Endodermal cell (in vitro differentiated cells): ENCODE measurements at regions not wholly inside any gene's neighbourhood (a gene's known extent, or its start where the extent isn't known, plus 50 kb on each side); places are given as distances from the start of the nearest gene placed in this dataset.

Experiments
- DNase-seq: peaks from one replicate; pipeline ENCODE4 v3.0.0-alpha.2; 2017
- H3K27ac ChIP-seq: 2 replicates; pipeline ENCODE4 v1.5.1; 2013; ENCODE audit warnings: mild to moderate bottlenecking, low read depth, low read length, moderate library complexity
- H3K27me3 ChIP-seq: 2 replicates; pipeline ENCODE4 v1.6.1; 2013; ENCODE audit warnings: mild to moderate bottlenecking, low read length, moderate library complexity; ENCODE audit not compliant: insufficient read depth, control insufficient read depth, poor library complexity, severe bottlenecking
- H3K36me3 ChIP-seq: 2 replicates; pipeline ENCODE4 v1.7.0; 2013; ENCODE audit warnings: mild to moderate bottlenecking, low read length, moderate library complexity; ENCODE audit not compliant: control insufficient read depth, insufficient read depth
- H3K4me1 ChIP-seq: one replicate; pipeline ENCODE4 v1.7.0; 2013; ENCODE audit warnings: low read length; ENCODE audit not compliant: control insufficient read depth, insufficient read depth
- H3K4me3 ChIP-seq: 2 replicates; pipeline ENCODE4 v1.5.1; 2013; ENCODE audit warnings: mild to moderate bottlenecking, low read length, moderate library complexity
- H3K9ac ChIP-seq: 2 replicates; pipeline ENCODE4 v1.6.1; 2013; ENCODE audit warnings: mild to moderate bottlenecking, low read length, moderate library complexity; ENCODE audit not compliant: poor library complexity, severe bottlenecking; ENCODE audit errors: extremely low read depth
- H3K9me3 ChIP-seq: 2 replicates; pipeline ENCODE4 v1.6.1; 2013; ENCODE audit warnings: mild to moderate bottlenecking, low read length, moderate library complexity; ENCODE audit not compliant: control insufficient read depth
- H3K27ac Mint-ChIP-seq: 2 replicates; pipeline ENCODE4 v1.8.0; 2020; ENCODE audit warnings: mixed read lengths
- H3K27me3 Mint-ChIP-seq: 2 replicates; pipeline ENCODE4 v1.8.0; 2021; ENCODE audit warnings: mild to moderate bottlenecking, mixed read lengths; ENCODE audit not compliant: insufficient read depth
- H3K36me3 Mint-ChIP-seq: 2 replicates; pipeline ENCODE4 v1.8.0; 2020; ENCODE audit warnings: low read depth, mixed read lengths
- H3K4me1 Mint-ChIP-seq: 2 replicates; pipeline ENCODE4 v1.8.0; 2020; ENCODE audit warnings: mixed read lengths
- H3K4me3 Mint-ChIP-seq: 2 replicates; pipeline ENCODE4 v1.8.0; 2020; ENCODE audit warnings: mild to moderate bottlenecking, moderate library complexity, mixed read lengths
- H3K9me3 Mint-ChIP-seq: 2 replicates; pipeline ENCODE4 v1.8.0; 2020; ENCODE audit warnings: mild to moderate bottlenecking, mixed read lengths
- WGBS, 2 experiments: methylation state at CpG; one replicate each; pipeline versions ENCODE4 v1.1.5 to v1.1.7; 2013; ENCODE audit warnings: missing lambda C conversion rate in 2 of 2, mixed read lengths in 1 of 2; ENCODE audit not compliant: insufficient coverage in 1 of 2, insufficient read length in 1 of 2; 5-methylcytosine and 5-hydroxymethylcytosine counted together
- TF ChIP-seq, protein P1 (sequence below): fragments of 200-600 bp; sonication (generic); conservative IDR thresholded peaks from 2 replicates; pipeline ENCODE4 v1.5.0; 2021; ENCODE audit warnings: antibody characterized with exemption, mild to moderate bottlenecking

DNA sequence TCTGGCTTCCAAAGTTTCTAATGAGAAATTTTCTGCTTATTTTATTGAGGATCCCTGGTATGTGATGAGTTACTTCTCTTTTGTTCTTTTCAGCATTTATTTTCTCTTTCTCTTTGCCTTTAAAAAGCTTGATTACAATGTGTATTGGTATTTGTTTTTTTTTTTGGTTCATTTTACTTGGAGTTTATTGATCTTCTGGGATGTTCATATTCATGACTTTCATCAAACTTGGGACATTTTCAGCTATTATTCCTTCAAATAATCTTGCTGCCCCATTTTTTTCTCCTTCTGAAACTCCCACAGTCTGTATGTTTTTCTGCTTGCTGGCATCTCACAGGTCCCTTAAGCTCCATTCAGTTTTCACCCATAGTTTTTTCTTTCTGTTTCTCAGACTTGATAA is 102.4 kb downstream of the PRDM13 start:
- H3K9me3 Mint-ChIP-seq, result no peaks in the 10 kb centered on the region
- H3K27me3 Mint-ChIP-seq, result peaks cover 11% of the 10 kb centered on the region
- TF ChIP-seq, protein P1, sequence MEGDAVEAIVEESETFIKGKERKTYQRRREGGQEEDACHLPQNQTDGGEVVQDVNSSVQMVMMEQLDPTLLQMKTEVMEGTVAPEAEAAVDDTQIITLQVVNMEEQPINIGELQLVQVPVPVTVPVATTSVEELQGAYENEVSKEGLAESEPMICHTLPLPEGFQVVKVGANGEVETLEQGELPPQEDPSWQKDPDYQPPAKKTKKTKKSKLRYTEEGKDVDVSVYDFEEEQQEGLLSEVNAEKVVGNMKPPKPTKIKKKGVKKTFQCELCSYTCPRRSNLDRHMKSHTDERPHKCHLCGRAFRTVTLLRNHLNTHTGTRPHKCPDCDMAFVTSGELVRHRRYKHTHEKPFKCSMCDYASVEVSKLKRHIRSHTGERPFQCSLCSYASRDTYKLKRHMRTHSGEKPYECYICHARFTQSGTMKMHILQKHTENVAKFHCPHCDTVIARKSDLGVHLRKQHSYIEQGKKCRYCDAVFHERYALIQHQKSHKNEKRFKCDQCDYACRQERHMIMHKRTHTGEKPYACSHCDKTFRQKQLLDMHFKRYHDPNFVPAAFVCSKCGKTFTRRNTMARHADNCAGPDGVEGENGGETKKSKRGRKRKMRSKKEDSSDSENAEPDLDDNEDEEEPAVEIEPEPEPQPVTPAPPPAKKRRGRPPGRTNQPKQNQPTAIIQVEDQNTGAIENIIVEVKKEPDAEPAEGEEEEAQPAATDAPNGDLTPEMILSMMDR, result no peak
- no peak overlapping the region for H3K27ac ChIP-seq
- H3K4me1 ChIP-seq, result no peaks in the 10 kb centered on the region
- no peak overlapping the region for H3K4me3 ChIP-seq
- no peak overlapping the region for H3K4me3 Mint-ChIP-seq
- no peaks in the 10 kb centered on the region for H3K9me3 ChIP-seq
- no peaks in the 10 kb centered on the region for H3K27me3 ChIP-seq
- no peaks in the 10 kb centered on the region for H3K4me1 Mint-ChIP-seq
- no peaks in the 10 kb centered on the region for H3K36me3 ChIP-seq
- no peak overlapping the region for H3K27ac Mint-ChIP-seq
- H3K36me3 Mint-ChIP-seq, result no peaks in the 10 kb centered on the region
- H3K9ac ChIP-seq, result no peak overlapping the region
- DNase-seq, result no peak

DNA sequence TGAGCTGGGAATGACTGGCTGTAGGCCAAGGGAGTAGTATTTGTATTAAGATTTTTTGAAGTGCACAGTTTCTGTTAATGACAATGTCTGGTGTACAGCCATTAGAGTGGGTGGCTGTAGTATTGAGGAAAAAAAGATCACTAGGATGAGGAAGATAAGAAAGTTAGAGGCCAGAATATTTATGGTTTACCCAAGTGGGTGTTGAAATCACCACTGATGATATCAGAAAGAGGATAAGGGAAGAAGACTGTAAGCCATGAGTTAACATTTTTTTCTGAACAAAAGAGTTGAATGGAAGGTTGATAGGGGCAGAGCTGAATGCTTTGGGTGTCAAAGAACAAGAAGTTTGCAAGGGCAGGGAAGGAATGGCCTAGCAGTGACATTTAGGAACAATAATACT is 104.7 kb downstream of the PRDM13 start:
- no peak overlapping the region for H3K4me3 Mint-ChIP-seq
- no peaks in the 10 kb centered on the region for H3K9me3 ChIP-seq
- TF ChIP-seq, protein P1, result no peak
- H3K27ac ChIP-seq, result no peak overlapping the region
- H3K4me1 Mint-ChIP-seq, result no peaks in the 10 kb centered on the region
- no peak overlapping the region for H3K4me3 ChIP-seq
- no peak overlapping the region for H3K9ac ChIP-seq
- no peak for DNase-seq
- H3K27me3 Mint-ChIP-seq, result no peaks in the 10 kb centered on the region
- no peaks in the 10 kb centered on the region for H3K4me1 ChIP-seq
- no peaks in the 10 kb centered on the region for H3K36me3 Mint-ChIP-seq
- no peaks in the 10 kb centered on the region for H3K27me3 ChIP-seq
- no peak overlapping the region for H3K27ac Mint-ChIP-seq
- no peaks in the 10 kb centered on the region for H3K36me3 ChIP-seq
- H3K9me3 Mint-ChIP-seq, result peaks cover 2% of the 10 kb centered on the region

DNA sequence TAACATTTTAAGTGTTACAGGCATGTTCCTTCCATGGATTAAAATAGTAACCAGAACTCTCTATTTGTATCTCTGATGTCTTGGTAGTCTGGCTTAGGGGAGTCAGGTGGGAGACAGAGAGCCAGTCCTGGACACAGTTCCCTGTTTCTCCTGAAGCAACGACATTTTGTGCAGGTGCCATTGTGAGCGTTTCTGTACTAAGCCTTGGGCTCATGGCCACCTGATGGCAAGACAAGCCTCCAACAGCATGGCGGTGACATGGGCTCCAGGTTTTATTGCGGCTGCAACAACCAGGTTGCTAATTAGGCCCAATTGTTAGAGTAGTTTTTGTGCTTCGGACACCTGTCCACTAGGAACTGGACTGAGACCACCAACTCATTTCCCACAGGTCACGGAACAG is 105.3 kb downstream of the PRDM13 start:
- no peak for DNase-seq
- Histone ChIP-seq H3K27ac (no peak overlapping the region), H3K36me3 (no peaks in the 10 kb centered on the region), H3K9me3 (no peaks in the 10 kb centered on the region), H3K27me3 (no peaks in the 10 kb centered on the region), H3K9ac (no peak overlapping the region), H3K4me3 (no peak overlapping the region), H3K4me1 (no peaks in the 10 kb centered on the region)
- WGBS, 2 experiments, result 88 to 92% methylated on average over 5 to 6 of the region's 6 CpGs
- H3K9me3 Mint-ChIP-seq, result peaks cover 6% of the 10 kb centered on the region
- no peaks in the 10 kb centered on the region for H3K4me1 Mint-ChIP-seq
- H3K27ac Mint-ChIP-seq, result no peak overlapping the region
- TF ChIP-seq, protein P1, result no peak
- H3K36me3 Mint-ChIP-seq, result no peaks in the 10 kb centered on the region
- no peaks in the 10 kb centered on the region for H3K27me3 Mint-ChIP-seq
- no peak overlapping the region for H3K4me3 Mint-ChIP-seq
